ENCODE measurements at regions not wholly inside any gene's neighbourhood (a gene's known extent, or its start where the extent isn't known, plus 50 kb on each side); places are given as distances from the start of the nearest gene placed in this dataset.

GRCh38 chr1:65067491-65068201 is 80.4 kb upstream of the AK4 start:
- peak overlapping the region; percentile 83 to 99 for H3K27ac ChIP-seq (ENCODE audit: low read depth in 1 of 2, low read length in 1 of 2)
- peak in 7 of 9 donors; percentile 33 to 81 (median 41) for DNase-seq (ENCODE audit: low read depth in 6 of 9, low spot score in 9 of 9)
- peaks cover 0 to 8% of the 10 kb centered on the region in 2 donors for H3K27me3 ChIP-seq (ENCODE audit: control insufficient read depth in 2 of 2, insufficient read depth in 1 of 2, low read length in 1 of 2)
- under 1% methylated on average over 61 of the region's 61 CpGs for whole genome bisulfite sequencing
- no peaks in the 10 kb centered on the region for H3K36me3 ChIP-seq (ENCODE audit: control insufficient read depth in 2 of 2, insufficient read depth in 2 of 2, low read length in 1 of 2)
- peak overlapping the region; percentile 81 to 90 for H3K4me3 ChIP-seq (ENCODE audit: low read length in 2 of 2)
- H3K4me1 ChIP-seq (ENCODE audit: control insufficient read depth in 2 of 2, insufficient read depth in 2 of 2, low read length in 2 of 2) = peaks cover 8 to 10% of the 10 kb centered on the region in 2 donors
- no peaks in the 10 kb centered on the region for H3K9me3 ChIP-seq (ENCODE audit: control insufficient read depth in 2 of 2, insufficient read depth in 1 of 2, low read length in 1 of 2)

GRCh38 chr1:65068202-65069010 is 79.6 kb upstream of the AK4 start:
- peak overlapping the region; percentile 83 to 99 for H3K27ac ChIP-seq (ENCODE audit: low read depth in 1 of 2, low read length in 1 of 2)
- WGBS = under 1% methylated on average over 20 of the region's 20 CpGs
- H3K4me3 ChIP-seq (ENCODE audit: low read length in 2 of 2) = peak overlapping the region; percentile 81 to 90
- no peaks in the 10 kb centered on the region for H3K36me3 ChIP-seq (ENCODE audit: control insufficient read depth in 2 of 2, insufficient read depth in 2 of 2, low read length in 1 of 2)
- H3K27me3 ChIP-seq (ENCODE audit: control insufficient read depth in 2 of 2, insufficient read depth in 1 of 2, low read length in 1 of 2) = peaks cover 0 to 8% of the 10 kb centered on the region in 2 donors
- peak in 5 of 9 donors; percentile 35 to 78 (median 46) for DNase-seq (ENCODE audit: low read depth in 6 of 9, low spot score in 9 of 9)
- H3K4me1 ChIP-seq (ENCODE audit: control insufficient read depth in 2 of 2, insufficient read depth in 2 of 2, low read length in 2 of 2) = peaks cover 8 to 10% of the 10 kb centered on the region in 2 donors
- H3K9me3 ChIP-seq (ENCODE audit: control insufficient read depth in 2 of 2, insufficient read depth in 1 of 2, low read length in 1 of 2) = no peaks in the 10 kb centered on the region

- Histone ChIP-seq H3K4me3 (ENCODE audit: low read length in 2 of 2) (peak overlapping the region; percentile 81 to 90), H3K36me3 (ENCODE audit: control insufficient read depth in 2 of 2, insufficient read depth in 2 of 2, low read length in 1 of 2) (no peaks in the 10 kb centered on the region), H3K4me1 (ENCODE audit: control insufficient read depth in 2 of 2, insufficient read depth in 2 of 2, low read length in 2 of 2) (peaks cover 8 to 10% of the 10 kb centered on the region in 2 donors), H3K9me3 (ENCODE audit: control insufficient read depth in 2 of 2, insufficient read depth in 1 of 2, low read length in 1 of 2) (no peaks in the 10 kb centered on the region), H3K27ac (ENCODE audit: low read depth in 1 of 2, low read length in 1 of 2) (peak overlapping the region; percentile 83 to 99), H3K27me3 (ENCODE audit: control insufficient read depth in 2 of 2, insufficient read depth in 1 of 2, low read length in 1 of 2) (peaks cover 0 to 8% of the 10 kb centered on the region in 2 donors)
- 10% methylated on average over 6 of the region's 6 CpGs for WGBS
- DNase-seq (ENCODE audit: low read depth in 6 of 9, low spot score in 9 of 9) = no peak
These were observed 78.9 kb upstream of the AK4 start for GRCh38 chr1:65069011-65069565.

GRCh38 chr1:65072845-65073244 is 75.2 kb upstream of the AK4 start:
- Histone ChIP-seq H3K27ac (ENCODE audit: low read depth in 1 of 2, low read length in 1 of 2) (no peak overlapping the region), H3K9me3 (ENCODE audit: control insufficient read depth in 2 of 2, insufficient read depth in 1 of 2, low read length in 1 of 2) (no peaks in the 10 kb centered on the region), H3K4me3 (ENCODE audit: low read length in 2 of 2) (no peak overlapping the region), H3K36me3 (ENCODE audit: control insufficient read depth in 2 of 2, insufficient read depth in 2 of 2, low read length in 1 of 2) (no peaks in the 10 kb centered on the region), H3K27me3 (ENCODE audit: control insufficient read depth in 2 of 2, insufficient read depth in 1 of 2, low read length in 1 of 2) (no peaks in the 10 kb centered on the region), H3K4me1 (ENCODE audit: control insufficient read depth in 2 of 2, insufficient read depth in 2 of 2, low read length in 2 of 2) (peaks cover 0 to 4% of the 10 kb centered on the region in 2 donors)
- 96% methylated on average over 3 of the region's 3 CpGs for WGBS
- no peak for DNase-seq (ENCODE audit: low read depth in 6 of 9, low spot score in 9 of 9)

GRCh38 chr1:65075123-65075976 is 72.7 kb upstream of the AK4 start:
- WGBS = 52% methylated on average over 6 of the region's 6 CpGs
- Histone ChIP-seq H3K4me1 (ENCODE audit: control insufficient read depth in 2 of 2, insufficient read depth in 2 of 2, low read length in 2 of 2) (no peaks in the 10 kb centered on the region), H3K27ac (ENCODE audit: low read depth in 1 of 2, low read length in 1 of 2) (no peak overlapping the region), H3K9me3 (ENCODE audit: control insufficient read depth in 2 of 2, insufficient read depth in 1 of 2, low read length in 1 of 2) (no peaks in the 10 kb centered on the region), H3K27me3 (ENCODE audit: control insufficient read depth in 2 of 2, insufficient read depth in 1 of 2, low read length in 1 of 2) (no peaks in the 10 kb centered on the region), H3K4me3 (ENCODE audit: low read length in 2 of 2) (no peak overlapping the region), H3K36me3 (ENCODE audit: control insufficient read depth in 2 of 2, insufficient read depth in 2 of 2, low read length in 1 of 2) (no peaks in the 10 kb centered on the region)
- peak; percentile 42 to 90 (median 72) for DNase-seq (ENCODE audit: low read depth in 6 of 9, low spot score in 9 of 9)

- Histone ChIP-seq H3K9me3 (ENCODE audit: control insufficient read depth in 2 of 2, insufficient read depth in 1 of 2, low read length in 1 of 2) (no peaks in the 10 kb centered on the region), H3K4me1 (ENCODE audit: control insufficient read depth in 2 of 2, insufficient read depth in 2 of 2, low read length in 2 of 2) (no peaks in the 10 kb centered on the region), H3K36me3 (ENCODE audit: control insufficient read depth in 2 of 2, insufficient read depth in 2 of 2, low read length in 1 of 2) (no peaks in the 10 kb centered on the region), H3K27ac (ENCODE audit: low read depth in 1 of 2, low read length in 1 of 2) (no peak overlapping the region), H3K27me3 (ENCODE audit: control insufficient read depth in 2 of 2, insufficient read depth in 1 of 2, low read length in 1 of 2) (no peaks in the 10 kb centered on the region), H3K4me3 (ENCODE audit: low read length in 2 of 2) (no peak overlapping the region)
- 81% methylated on average over 3 of the region's 3 CpGs for WGBS
- no peak for DNase-seq (ENCODE audit: low read depth in 6 of 9, low spot score in 9 of 9)
These were observed 70.6 kb upstream of the AK4 start for GRCh38 chr1:65077369-65077768.

GRCh38 chr1:65079941-65080340 is 68.1 kb upstream of the AK4 start:
- DNase-seq (ENCODE audit: low read depth in 6 of 9, low spot score in 9 of 9) = no peak
- 98% methylated on average over 5 of the region's 5 CpGs for WGBS
- Histone ChIP-seq H3K27me3 (ENCODE audit: control insufficient read depth in 2 of 2, insufficient read depth in 1 of 2, low read length in 1 of 2) (no peaks in the 10 kb centered on the region), H3K27ac (ENCODE audit: low read depth in 1 of 2, low read length in 1 of 2) (no peak overlapping the region), H3K36me3 (ENCODE audit: control insufficient read depth in 2 of 2, insufficient read depth in 2 of 2, low read length in 1 of 2) (no peaks in the 10 kb centered on the region), H3K4me1 (ENCODE audit: control insufficient read depth in 2 of 2, insufficient read depth in 2 of 2, low read length in 2 of 2) (no peaks in the 10 kb centered on the region), H3K9me3 (ENCODE audit: control insufficient read depth in 2 of 2, insufficient read depth in 1 of 2, low read length in 1 of 2) (no peaks in the 10 kb centered on the region), H3K4me3 (ENCODE audit: low read length in 2 of 2) (no peak overlapping the region)

GRCh38 chr1:65082346-65083040 is 65.5 kb upstream of the AK4 start:
- WGBS = 95% methylated on average over 6 of the region's 6 CpGs
- H3K27me3 ChIP-seq (ENCODE audit: control insufficient read depth in 2 of 2, insufficient read depth in 1 of 2, low read length in 1 of 2) = no peaks in the 10 kb centered on the region
- H3K9me3 ChIP-seq (ENCODE audit: control insufficient read depth in 2 of 2, insufficient read depth in 1 of 2, low read length in 1 of 2) = no peaks in the 10 kb centered on the region
- H3K27ac ChIP-seq (ENCODE audit: low read depth in 1 of 2, low read length in 1 of 2) = no peak overlapping the region
- DNase-seq (ENCODE audit: low read depth in 6 of 9, low spot score in 9 of 9) = no peak
- no peaks in the 10 kb centered on the region for H3K4me1 ChIP-seq (ENCODE audit: control insufficient read depth in 2 of 2, insufficient read depth in 2 of 2, low read length in 2 of 2)
- H3K4me3 ChIP-seq (ENCODE audit: low read length in 2 of 2) = no peak overlapping the region
- no peaks in the 10 kb centered on the region for H3K36me3 ChIP-seq (ENCODE audit: control insufficient read depth in 2 of 2, insufficient read depth in 2 of 2, low read length in 1 of 2)
